ENCODE measurements at regions not wholly inside any gene's neighbourhood (a gene's known extent, or its start where the extent isn't known, plus 50 kb on each side); places are given as distances from the start of the nearest gene placed in this dataset.
"Not testable (repeated sequence)": the region's sequence is repeated elsewhere in the genome, so short reads cannot be mapped to it uniquely, and the experiment has no call there.

DNA sequence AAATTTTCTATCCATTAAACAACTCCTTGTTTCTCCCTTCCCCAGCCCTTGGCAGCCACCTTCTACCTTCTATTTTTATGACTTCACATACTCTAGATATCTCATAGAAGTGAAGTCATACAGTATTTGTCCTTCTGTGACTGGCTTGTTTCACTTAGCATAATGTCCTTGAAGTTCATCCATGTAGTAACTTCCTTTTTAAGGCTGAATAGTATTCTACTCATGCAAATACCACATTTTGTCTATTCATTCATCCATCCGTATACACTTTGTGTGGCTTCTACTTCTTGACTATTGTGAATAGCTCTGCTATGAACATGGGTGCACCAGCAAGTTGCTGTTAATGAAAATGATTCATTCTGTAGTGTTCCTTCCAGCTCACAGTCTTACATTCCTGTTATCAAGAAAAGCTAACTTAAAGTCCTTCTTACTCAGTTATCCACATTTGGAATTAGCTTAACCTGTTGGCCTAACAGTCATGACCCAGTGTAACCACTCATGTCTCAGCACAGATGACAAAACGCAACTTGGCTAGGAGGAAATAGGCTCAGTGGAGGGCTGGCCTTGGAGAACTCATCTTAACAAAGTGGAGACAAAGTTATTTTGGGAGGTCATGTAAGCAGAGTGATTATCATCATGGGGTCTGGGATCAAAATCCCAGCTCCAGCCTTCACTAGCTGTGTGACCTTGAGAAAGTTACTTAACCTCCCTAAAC lies 129.7 kb upstream of the MAP3K1 start:
- DNase-seq: no peak

DNA sequence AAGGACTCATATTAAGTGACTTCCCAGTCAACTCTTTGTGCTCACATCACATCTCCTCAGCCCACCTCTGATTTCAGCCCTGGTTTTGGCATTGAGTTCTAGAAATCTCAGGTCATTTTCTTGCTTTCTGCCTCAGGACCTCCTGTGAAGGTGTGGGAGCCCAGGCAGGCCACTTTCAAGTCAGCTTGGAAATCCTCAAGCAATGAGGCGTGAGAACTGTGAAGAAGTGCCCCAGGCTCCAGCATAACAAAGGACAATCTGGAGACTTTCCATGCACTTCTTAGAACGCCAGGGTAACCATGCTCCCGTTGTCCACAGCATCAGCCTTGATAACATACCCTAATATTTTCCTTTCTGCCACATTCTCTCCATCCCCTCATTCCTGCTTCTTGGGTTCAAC lies 131.2 kb upstream of the MAP3K1 start:
- DNase-seq: no peak

DNA sequence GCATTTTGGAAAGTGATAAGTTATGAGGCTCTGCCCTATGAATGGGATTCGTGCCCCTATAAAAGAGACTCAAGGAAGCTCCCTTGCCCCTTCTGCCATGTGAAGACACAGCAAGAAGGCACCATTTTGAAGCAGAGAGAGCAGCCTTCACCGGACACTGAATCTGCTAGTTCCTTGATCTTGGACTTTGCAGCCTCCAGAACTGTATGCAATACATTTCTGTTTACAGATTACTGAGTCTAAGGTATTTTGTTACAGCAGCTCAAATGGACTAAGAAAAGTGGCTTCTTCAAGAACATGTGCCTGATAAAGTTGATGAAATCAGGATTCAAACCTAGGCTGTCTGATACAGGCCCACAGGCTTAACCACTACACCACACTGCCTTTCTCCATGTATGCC lies 131.6 kb upstream of the MAP3K1 start:
- DNase-seq: no peak

DNA sequence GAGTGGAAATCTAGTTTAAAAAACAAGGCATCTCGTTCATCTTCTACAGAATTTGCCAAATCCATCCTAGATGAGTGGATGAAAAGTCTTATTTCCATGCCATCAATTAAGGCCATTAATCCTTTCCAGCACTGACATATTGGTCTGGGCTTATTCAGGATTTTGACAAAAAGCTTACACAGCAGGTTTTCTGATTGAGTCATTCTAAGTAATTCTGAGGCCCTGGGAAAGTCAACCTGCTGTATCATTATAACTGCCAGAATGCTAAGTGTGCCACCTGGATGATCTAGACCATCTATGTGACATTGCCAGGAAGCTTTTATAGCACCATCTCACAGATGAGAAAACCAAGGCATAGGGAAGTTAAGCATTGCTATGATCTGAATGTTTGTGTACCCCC lies 132.1 kb upstream of the MAP3K1 start:
- DNase-seq: no peak

DNA sequence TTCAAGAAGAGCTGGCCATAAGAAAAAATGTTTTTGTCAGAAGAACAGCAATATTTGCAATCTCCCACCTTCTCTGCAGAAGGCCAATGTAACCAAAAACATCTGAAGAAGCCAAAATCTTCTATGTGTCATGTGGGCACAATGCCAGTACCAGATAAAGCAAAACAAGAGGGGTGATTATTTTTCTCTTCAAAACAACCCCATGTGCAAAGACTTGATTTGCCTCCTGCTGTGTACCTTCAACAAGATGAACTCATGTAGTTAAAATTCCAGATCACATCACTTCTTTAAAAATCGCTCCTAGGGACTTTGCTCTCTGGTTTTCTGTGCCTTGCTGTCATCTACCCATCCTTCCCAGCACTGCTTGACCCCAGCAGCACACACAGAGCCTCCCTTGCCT lies 134.0 kb upstream of the MAP3K1 start:
- DNase-seq: no peak

DNA sequence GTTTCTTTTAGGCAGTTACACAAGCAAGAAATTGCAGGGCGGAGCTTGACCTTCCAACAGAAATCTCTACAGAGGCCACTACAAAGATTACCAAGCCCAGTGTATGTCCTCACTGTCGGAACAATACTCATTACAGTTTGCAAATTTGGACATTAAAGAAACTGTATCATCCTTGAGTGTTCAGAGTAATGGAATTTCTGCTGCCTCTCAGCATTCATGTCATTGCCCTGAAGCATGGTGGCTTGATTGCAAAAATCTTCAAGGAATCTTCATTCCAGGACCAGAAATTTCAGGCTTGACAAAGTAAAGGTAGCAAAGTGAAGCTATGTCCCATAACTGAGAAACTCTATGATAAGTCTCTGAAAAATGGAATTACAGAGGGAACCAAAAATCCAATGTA lies 134.6 kb upstream of the MAP3K1 start:
- DNase-seq: no peak

DNA sequence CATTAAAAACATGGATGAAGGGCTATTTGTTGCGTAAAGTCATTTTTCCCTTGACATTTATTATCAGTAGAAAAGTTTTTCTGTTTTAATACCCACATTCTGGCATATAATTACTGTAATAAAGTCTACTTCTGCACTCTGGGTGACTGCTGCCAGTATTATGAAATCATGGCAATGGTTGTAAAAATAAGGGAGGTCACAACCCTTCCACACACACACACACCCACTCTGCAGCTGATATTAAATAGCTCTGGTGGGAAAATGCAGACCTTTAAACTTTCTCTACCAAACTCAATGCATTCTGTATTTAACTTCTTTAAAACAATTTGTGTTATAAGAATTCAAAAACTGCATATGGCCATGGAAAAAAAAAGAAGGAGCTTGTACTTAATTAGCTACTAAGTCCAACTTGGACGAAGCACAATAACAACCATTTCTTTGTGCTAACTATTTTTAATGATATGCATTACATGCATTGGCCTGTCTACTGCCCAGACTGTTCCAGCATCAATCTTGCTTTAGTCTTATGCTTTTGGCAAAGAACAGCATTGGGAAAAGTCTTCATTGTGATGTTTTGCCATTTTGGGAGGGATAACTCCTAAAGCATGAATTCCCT lies 137.6 kb upstream of the MAP3K1 start:
- no peak for DNase-seq

DNA sequence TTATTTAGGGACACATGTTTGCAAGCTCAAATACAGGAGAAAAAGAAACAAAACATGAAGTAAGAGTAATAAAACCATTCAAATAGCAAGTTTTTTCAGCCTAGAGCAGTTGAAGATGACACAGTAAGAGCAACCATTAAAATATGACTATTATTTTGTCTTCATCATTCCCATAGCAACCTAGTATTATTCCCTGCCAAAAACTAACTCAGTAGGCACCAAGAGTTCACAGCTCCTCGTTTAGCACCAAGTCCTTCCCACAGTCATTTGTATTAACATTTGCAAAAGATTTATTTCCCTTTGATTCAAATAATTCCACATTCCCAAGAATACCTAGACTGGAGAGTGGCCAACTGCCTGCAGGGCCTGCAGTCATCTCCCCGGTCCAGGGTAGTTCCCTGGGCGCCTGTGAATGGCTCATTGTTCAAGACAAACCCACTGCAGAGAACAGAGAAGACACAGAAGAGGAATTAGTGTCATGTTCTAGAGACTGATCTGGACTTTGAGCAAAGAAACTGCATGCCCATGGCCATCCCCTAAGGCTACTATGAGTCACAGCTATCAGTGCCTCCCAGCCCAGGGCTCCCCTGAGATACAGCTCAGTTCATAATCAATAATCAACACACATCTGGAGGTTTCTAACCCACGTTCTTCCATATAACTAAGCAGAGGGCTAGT lies 139.1 kb upstream of the MAP3K1 start:
- DNase-seq: no peak

DNA sequence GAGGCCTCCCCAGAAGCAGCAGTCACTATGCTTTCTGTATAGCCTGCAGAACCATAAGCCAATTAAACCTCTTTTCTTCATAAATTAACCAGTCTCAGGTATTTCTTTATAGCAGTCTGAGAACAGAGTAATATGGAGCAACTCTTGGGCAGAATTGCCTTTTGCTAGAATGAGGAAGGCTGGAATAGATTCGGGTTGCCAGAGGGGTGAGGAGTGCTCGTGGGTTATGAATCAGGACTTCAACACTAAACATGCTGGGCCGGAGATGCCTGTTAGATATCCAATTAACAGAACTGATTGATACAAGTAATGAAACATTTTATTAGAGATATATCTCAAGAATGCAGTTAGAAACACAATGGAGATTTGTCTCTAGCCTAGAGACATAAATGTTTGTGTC lies 140.9 kb upstream of the MAP3K1 start:
- DNase-seq: no peak

DNA sequence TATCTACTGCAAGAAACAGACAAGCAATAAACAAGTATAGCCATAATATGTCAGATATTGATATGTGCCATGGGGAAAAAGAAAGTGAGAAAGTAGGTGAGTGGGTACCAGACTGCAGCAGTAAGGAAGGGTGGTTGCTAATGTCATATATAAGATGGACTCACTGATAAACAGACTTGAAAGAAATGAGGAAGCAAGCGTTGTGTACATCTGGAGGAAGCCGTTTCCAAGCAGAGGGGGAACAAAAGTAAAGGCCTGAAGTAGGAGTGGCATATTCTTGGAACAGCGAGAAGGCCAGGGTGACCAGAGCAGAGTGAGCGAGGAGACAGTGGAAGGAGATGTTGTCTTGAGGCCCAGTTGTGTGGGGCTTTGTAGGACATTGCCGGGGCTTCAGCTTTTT lies 142.2 kb upstream of the MAP3K1 start:
- DNase-seq: no peak

DNA sequence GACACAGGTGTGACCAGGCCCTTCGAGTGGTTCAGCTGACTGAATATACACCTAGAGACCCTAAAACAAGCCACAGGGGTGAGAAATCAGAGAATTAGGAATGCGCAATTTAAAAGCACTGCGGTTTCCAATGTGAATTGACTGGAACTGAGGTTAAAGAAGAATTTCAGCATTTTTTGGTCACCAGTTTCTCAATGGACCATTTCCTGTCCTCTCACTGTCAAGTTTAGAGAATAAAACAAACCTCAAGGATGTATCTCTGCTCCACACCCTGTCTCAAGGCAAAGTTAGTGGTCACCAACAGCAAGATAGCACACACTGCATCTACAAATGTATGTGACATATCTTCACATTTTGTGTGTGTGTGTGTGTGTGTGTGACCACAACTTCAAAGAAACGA lies 143.8 kb upstream of the MAP3K1 start:
- no peak for DNase-seq

DNA sequence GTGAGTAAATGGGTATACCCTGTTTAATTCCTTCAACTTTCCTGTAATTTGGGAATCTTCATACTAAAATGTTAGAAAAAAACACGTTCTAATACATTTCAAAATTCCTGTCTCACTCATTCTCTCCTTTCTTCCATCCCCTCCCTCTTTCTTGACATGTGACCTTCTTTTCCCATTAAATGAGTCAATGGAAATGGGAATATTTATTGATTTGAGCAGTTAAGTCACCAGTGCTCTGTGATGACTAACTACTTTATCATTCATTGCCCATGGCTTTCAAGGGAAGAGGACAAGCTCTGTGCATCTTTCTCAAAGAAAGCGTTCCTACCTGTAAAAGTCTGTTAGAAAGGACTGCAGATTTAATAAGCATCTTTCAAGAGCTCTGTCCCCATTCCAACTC lies 144.4 kb upstream of the MAP3K1 start:
- no peak for DNase-seq

DNA sequence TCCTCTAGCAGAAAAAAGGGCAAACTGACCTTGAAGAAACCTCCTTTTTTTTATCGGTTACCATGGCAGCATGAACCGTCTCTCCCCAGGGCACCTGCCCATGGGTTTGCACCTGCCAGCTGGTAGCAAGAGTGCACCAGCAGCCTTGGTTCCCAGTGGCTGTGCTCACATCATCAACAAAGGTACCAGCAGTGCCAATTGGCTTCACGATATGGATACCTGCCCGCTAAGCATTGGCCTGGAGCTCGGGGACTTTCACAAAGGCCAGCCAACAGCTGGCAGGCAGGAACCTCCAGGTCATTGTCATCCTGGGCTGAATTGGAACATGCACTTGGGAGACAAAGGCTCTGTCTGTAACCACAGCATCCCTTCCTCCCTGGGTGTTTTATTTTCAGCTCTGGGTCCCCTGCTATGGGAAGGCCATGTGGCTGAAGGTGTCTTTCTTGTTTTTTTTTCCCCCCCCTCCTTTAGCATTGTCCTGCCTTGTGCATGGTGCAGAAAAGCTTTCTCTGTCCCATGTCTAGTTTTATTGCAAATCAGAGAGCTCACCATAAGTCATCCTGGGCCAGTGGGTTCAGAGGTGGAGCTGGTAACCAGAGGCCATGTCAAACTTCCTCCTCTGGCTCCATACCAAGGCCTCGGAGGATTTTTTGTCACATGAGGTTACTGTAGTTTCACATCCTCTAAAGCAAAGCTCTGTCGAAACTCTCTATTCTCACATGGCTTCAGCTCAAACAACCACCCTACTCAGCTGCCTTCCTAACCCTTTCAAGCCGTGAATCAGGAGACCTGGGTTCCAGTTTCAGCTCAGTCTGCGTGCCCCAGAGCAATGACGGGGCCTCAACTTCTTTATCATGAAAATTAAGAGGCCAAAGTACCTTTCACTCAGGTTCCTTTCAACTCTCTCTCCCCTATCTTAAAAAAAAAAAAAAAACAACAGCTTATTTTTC lies 145.5 kb upstream of the MAP3K1 start:
- DNase-seq: peak; percentile 14

DNA sequence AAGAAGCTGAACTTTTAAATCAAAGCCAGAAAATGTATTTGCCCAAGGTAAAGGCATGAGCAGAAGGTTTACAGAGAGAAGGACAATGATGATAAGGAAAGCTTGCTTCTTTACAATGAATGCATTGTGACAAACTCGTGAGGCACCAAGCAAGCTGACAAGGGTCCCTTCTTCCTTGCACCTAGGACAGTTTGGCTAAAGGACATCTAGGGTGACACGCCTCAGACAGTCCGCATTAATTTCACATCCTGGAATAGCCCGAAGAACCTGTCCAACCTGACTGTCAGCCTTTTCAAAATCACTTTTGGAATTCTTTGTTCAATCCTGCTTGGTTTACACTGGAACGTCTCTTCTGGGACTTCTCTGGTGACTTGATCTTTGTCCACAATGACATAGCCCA lies 146.4 kb upstream of the MAP3K1 start:
- peak; percentile 15 for DNase-seq

DNA sequence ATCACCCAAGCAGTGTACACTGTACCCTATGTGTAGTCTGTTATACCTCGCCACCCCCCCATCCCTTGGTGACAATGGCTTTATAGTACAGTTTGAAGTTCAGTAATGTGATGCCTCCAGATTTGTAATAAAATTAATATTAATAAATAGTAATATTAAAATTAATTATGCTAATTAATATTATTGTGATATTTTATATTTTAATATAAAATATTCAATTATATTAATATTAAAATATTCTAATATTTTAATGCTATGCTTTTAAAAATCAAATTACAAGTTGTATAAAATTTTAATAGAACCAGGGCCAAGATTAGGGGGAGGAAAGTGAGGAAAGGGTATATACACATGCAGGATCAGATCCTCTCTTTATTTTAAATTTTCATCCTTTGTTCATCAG lies 147.7 kb upstream of the MAP3K1 start:
- DNase-seq: no peak

DNA sequence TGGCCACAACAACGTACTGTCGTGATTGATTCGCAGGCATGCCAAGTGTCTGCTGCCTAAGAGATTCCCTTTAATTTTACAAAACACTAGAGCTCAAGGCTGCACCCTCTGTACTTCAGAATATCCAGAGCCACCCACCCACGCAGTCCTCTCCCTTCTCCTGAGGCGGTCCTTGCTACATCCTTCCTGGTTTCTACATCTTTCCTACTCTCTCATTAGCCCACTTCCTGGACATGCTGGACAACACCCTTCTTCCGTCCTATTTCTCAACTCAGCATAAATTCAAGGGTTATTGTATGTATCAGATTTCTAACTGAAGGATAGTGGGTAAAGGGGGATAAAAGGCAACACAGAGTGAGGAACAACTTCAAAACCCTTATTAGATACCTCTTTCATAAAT lies 148.4 kb upstream of the MAP3K1 start:
- no peak for DNase-seq

DNA sequence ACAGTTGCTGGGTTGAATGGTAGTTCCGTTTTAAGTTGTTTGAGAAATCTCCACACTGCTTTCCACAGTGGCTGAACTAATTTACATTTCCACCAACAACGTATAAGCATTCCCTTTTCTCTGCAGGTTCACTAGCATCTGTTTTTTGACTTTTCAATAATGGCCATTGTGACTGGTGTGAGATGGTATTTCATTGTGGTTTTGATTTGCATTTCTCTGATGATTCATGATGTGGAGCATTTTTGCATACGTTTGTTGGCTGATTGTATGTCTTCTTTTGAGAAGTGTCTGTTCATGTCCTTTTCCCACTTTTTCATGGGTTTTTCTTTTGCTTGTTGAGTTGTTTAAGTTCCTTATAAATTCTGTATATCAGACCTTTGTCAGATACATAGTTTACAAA lies 150.2 kb upstream of the MAP3K1 start:
- DNase-seq: not testable (repeated sequence)

DNA sequence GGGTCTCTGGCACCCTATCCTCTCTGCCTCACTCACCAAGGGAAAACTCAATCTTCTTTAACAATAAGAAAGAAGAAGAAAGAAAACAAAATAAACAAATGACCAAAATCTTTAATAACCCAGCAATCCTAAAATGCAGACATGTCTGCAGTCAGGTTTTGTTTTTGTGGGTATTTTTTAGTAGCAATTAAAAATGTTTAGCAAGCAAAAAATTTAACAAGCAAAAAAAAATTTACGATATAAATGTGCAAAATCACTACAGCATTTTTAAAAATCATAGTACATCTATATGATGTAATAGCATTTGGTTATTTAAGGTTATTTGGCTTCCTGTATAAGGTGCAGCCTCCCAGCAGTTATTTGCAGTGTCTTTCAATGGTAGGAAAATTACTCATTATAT lies 151.3 kb upstream of the MAP3K1 start:
- DNase-seq: no peak

DNA sequence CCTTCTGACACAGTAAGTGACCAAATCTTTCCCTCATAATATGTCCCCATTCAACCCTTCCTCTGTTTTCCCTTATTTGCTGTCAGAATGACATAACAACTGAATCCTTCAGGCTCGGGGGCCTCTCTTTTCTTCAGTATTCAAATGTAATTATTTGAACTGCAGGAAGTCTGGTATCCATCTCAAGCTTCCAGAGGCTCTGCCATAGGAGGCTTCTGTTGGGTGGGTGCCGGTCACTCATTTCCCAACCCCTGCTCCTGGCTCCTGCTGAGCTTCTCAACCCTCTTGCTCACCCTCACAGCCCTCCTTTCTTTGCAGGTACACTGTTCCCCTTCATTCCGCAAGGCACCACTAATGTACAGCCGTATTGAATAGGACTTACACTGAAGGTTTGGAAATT lies 151.8 kb upstream of the MAP3K1 start:
- no peak for DNase-seq

DNA sequence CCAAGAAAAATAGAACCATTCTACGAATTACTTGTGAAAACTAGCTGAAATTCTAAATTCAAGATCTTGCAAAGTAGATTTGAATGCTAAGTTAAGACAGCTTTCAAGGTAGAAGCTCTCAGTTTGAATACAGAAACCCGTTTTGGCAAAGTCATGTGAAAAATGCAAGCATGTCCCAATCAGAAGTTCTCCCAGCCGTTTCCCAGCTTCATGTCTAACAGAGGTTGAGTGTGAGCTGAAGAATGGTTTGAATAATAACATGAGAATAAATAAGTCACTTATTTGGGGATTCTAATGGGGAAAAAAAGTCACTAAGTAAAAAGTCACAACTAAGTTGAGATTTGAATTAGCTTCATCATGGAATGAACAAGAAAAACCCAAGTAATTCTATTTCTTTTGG lies 152.5 kb upstream of the MAP3K1 start:
- DNase-seq: no peak

DNA sequence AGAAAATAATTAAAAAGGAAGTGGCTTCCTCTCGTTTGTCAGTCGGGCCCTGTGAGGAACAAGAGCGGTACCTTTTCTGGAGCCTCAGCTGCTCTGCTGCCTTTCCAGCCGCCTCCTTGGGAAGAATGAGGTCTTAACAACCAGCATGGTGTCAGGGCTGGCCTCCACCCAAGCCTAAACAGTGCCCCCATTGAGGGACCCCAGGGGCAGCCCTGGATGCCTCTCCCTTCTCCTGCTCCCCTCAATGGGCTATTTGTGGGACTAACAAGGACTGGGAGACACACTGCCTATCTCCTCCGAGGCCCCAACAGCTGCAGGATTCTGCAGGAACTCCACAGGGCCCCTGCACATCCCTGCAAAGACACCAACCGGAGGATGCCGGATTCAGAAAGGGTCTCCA lies 155.4 kb upstream of the MAP3K1 start:
- no peak for DNase-seq

DNA sequence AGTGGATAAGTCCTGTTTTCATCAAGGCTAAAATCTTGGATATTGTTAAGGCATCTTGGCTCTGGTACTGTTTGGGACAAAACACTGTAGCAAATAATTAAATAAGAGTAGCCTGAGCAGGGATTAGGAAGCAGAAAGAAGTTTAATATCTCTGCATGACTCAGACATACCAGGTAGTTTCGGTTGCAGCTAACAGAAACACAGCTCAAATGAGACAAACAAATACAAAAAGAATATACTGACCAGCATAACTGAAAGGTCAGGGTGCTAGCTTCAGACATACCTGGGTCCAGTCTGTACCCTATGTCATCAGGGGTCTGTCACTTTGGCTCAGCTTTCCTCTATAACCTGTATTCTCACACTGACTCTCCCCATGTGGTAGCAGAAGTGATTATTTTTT lies 156.4 kb upstream of the MAP3K1 start:
- no peak for DNase-seq

Data from NCI-H510A treated with DMSO at 0.1 percent for 48 hours (cell line).